HL-60 (cell line): ENCODE measurements at regions not wholly inside any gene's neighbourhood (a gene's known extent, or its start where the extent isn't known, plus 50 kb on each side); places are given as distances from the start of the nearest gene placed in this dataset.

Source experiments
- DNase-seq, 2 experiments: peaks; one replicate each; pipeline ENCODE4 v3.0.0-alpha.2; 2010 to 2020; ENCODE audit warnings: low read depth in 1 of 2, low spot score in 1 of 2
- H3K27ac ChIP-seq: fragments of 250-450 bp; sonication (Bioruptor Pico); replicated peaks from 2 replicates; pipeline ENCODE4 v1.5.1; 2020; ENCODE audit warnings: mild to moderate bottlenecking, moderate library complexity
- H3K27me3 ChIP-seq: fragments of 250-450 bp; sonication (Bioruptor Pico); 2 replicates; pipeline ENCODE4 v1.5.1; 2021; ENCODE audit warnings: mild to moderate bottlenecking, moderate library complexity; ENCODE audit not compliant: insufficient read depth, poor library complexity, severe bottlenecking
- H3K4me3 ChIP-seq: replicated peaks from 2 replicates; pipeline ENCODE4 v1.5.1; 2011; ENCODE audit warnings: mild to moderate bottlenecking, control low read depth, low read length; ENCODE audit not compliant: insufficient read depth
- GABPA ChIP-seq: IDR thresholded peaks from 2 replicates; pipeline ENCODE4 v1.6.1; 2012; ENCODE audit warnings: low read depth
- POLR2AphosphoS5 ChIP-seq: IDR thresholded peaks from 2 replicates; pipeline ENCODE4 v1.6.1; 2012; ENCODE audit warnings: low read depth
- SPI1 ChIP-seq: IDR thresholded peaks from 2 replicates; pipeline ENCODE4 v1.6.1; 2012; ENCODE audit warnings: low read depth, mild to moderate bottlenecking, borderline replicate concordance
- TF ChIP-seq, protein P1 (sequence below): IDR thresholded peaks from 2 replicates; pipeline ENCODE4 v1.6.1; 2012; ENCODE audit warnings: low read depth; ENCODE audit not compliant: insufficient replicate concordance
- TF ChIP-seq, protein P2 (sequence below): IDR thresholded peaks from one replicate; pipeline ENCODE4 v1.5.1; 2011; ENCODE audit warnings: low read length, control low read depth, inconsistent platforms; ENCODE audit not compliant: insufficient read depth

DNA sequence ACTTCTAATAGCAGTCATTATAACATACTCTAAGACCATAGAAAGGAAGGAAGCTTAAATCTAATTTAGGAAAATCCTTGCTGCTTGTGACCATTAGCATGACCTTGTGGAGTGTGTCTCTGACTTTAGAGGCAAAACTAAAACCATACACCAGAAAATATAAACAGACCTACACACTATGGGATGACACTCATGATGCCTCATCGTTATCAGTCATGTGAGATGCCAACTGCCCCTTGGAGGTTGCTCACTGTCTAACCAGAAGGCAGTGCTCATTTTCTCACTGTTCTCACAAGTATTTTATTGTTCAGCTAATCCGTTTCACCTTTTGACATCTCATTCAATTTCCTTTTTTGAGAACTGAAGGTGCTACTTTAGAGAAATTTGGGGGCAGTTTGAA is 376.9 kb downstream of the RND3 start:
- Histone ChIP-seq H3K27me3 (no peaks in the 10 kb centered on the region), H3K27ac (no peak overlapping the region), H3K4me3 (no peak overlapping the region)
- TF ChIP-seq SPI1 (no peak), GABPA (no peak), POLR2AphosphoS5 (no peak)
- TF ChIP-seq, protein P1, sequence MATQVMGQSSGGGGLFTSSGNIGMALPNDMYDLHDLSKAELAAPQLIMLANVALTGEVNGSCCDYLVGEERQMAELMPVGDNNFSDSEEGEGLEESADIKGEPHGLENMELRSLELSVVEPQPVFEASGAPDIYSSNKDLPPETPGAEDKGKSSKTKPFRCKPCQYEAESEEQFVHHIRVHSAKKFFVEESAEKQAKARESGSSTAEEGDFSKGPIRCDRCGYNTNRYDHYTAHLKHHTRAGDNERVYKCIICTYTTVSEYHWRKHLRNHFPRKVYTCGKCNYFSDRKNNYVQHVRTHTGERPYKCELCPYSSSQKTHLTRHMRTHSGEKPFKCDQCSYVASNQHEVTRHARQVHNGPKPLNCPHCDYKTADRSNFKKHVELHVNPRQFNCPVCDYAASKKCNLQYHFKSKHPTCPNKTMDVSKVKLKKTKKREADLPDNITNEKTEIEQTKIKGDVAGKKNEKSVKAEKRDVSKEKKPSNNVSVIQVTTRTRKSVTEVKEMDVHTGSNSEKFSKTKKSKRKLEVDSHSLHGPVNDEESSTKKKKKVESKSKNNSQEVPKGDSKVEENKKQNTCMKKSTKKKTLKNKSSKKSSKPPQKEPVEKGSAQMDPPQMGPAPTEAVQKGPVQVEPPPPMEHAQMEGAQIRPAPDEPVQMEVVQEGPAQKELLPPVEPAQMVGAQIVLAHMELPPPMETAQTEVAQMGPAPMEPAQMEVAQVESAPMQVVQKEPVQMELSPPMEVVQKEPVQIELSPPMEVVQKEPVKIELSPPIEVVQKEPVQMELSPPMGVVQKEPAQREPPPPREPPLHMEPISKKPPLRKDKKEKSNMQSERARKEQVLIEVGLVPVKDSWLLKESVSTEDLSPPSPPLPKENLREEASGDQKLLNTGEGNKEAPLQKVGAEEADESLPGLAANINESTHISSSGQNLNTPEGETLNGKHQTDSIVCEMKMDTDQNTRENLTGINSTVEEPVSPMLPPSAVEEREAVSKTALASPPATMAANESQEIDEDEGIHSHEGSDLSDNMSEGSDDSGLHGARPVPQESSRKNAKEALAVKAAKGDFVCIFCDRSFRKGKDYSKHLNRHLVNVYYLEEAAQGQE = no peak
- TF ChIP-seq, protein P2, sequence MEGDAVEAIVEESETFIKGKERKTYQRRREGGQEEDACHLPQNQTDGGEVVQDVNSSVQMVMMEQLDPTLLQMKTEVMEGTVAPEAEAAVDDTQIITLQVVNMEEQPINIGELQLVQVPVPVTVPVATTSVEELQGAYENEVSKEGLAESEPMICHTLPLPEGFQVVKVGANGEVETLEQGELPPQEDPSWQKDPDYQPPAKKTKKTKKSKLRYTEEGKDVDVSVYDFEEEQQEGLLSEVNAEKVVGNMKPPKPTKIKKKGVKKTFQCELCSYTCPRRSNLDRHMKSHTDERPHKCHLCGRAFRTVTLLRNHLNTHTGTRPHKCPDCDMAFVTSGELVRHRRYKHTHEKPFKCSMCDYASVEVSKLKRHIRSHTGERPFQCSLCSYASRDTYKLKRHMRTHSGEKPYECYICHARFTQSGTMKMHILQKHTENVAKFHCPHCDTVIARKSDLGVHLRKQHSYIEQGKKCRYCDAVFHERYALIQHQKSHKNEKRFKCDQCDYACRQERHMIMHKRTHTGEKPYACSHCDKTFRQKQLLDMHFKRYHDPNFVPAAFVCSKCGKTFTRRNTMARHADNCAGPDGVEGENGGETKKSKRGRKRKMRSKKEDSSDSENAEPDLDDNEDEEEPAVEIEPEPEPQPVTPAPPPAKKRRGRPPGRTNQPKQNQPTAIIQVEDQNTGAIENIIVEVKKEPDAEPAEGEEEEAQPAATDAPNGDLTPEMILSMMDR = no peak
- DNase-seq = no peak

DNA sequence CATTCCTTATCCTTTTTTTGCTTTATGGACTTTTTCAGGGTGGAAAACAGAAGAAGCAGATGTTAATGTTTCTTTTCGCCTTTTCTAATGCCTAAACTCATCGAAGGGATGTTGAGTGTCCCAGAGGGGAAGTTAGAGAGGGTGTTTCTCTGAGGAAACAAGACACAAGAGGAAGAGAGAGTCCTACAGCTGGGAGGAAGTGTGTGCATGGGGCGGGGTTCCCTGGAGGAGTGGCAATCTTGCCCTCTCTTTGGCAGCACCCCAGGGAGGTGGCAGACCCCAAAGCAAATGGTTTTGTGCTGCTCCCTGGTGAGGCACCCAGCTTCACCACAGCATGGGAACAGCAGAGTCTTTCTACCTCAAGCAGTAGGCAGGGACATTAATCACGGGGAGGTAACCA is 377.6 kb downstream of the RND3 start:
- no peaks in the 10 kb centered on the region for H3K27me3 ChIP-seq
- DNase-seq = peak in 1 of 2 experiments; percentile 42
- TF ChIP-seq SPI1 = peak; percentile 81
- TF ChIP-seq, protein P2 = no peak
- no peak overlapping the region for H3K27ac ChIP-seq
- no peak overlapping the region for H3K4me3 ChIP-seq

DNA sequence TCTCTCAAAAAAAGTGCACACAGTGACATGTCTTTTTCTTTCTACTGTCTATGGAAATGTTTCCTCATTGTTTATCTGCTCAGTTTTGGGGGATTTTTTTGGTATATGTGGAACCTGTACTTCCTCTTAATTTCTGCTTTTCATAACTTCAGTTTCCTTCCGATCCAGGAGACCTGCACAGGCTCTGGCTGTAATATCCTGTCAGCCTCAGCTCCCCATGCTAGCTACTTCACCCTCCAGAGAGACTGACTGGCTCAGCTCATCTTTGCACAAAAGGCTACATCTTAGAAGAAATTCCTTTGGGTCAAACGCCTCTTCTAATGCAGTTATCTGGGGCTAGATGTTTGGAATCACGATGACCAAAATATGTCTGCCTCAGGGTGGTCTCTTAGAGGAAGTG is 378.4 kb downstream of the RND3 start:
- no peak overlapping the region for H3K4me3 ChIP-seq
- H3K27me3 ChIP-seq = no peaks in the 10 kb centered on the region
- TF ChIP-seq GABPA (no peak), SPI1 (no peak), POLR2AphosphoS5 (no peak)
- TF ChIP-seq, protein P1 = no peak
- TF ChIP-seq, protein P2 = no peak
- H3K27ac ChIP-seq = no peak overlapping the region
- peak in 1 of 2 experiments; percentile 23 for DNase-seq

DNA sequence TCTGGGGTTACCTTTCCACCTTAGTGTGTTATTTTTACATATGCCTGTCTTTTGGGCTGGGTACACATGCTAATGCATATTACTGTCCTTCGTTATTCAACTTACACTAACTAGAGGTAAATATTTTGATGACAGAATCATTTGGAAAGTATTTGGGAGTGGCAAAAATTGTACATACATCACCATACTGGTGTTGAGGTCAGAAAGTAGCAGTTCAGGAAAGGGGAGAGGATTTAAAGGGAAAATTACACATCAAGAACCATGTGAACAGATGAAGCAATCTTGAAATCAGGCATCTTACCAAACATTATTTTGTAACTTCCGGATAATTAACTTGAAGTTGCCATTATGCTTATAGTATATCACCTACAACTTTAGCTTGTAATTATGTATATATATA is 379.7 kb downstream of the RND3 start:
- no peaks in the 10 kb centered on the region for H3K27me3 ChIP-seq
- H3K27ac ChIP-seq = no peak overlapping the region

More for the DNA sequence above, 379.7 kb downstream of the RND3 start:
- TF ChIP-seq, protein P1 = no peak
- TF ChIP-seq POLR2AphosphoS5 (no peak), SPI1 (no peak), GABPA (no peak)
- TF ChIP-seq, protein P2 = no peak
- DNase-seq = no peak
- H3K4me3 ChIP-seq = no peak overlapping the region
